GM19395 (cell line): ENCODE measurements at regions not wholly inside any gene's neighbourhood (a gene's known extent, or its start where the extent isn't known, plus 50 kb on each side); places are given as distances from the start of the nearest gene placed in this dataset.
"Not testable (repeated sequence)": the region's sequence is repeated elsewhere in the genome, so short reads cannot be mapped to it uniquely, and the experiment has no call there.

ENCODE experiments used
- ATAC-seq: cut with Tn5 transposase; IDR thresholded peaks from one replicate; pipeline ENCODE4 v1.9.1; 2021; ENCODE audit warnings: mild to moderate bottlenecking, moderate library complexity; ENCODE audit not compliant: unreplicated experiment

DNA sequence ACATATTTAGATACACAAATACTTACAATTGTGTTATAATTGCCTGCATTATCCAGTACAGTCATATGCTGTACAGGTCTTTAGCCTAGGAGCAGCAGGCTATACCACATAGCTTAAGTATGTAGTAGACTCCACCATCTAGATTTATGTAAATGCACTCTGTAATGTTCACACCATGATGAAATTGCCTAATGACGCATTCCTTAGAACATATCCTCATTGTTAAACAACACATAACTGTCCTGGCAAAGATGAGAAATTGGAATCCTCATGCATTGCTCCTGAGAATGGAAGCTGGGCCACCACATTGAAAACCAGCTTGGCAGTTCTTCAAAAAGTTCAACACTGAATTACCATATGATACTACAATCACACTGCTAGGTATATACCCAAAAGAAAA, 1002.8 kb upstream of the CELF2 start:
- no peak for ATAC-seq

DNA sequence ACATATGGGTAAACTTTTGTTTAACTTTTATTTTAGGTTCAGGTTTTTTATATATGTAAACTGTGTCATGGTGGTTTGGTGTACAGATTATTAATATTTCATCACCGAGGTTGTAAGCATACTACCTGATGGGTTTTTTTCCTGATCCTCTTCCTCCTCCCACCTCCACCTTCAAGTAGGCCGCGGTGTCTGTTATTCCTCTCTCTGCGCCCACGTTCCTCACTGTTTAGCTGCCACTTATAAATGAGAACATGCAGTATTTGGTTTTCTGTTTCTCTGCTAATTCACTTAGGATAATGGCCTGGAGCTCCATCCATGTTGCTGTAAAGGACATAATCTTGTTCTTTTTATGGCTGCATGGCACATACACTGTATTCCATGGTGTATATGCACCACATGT, 1000.0 kb upstream of the CELF2 start:
- ATAC-seq, result no peak

DNA sequence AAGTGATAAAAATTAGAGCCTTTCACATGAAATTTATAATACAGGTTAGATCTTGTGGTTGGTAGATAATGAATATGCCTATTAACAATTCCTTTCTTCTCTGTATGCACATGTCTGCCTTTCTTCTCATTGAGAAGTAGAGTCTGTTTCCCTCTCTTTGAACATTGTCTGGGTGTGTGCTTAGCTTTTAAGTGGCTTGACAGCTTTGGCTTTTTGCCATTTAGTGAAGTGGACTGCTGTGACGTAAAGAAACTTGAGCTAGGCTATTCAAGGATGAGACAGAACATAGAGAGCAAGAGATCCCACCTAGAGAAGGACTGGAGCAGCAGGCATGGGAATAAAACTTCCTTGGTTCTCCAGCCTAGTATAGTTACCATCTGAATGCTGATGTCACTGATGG, 996.7 kb upstream of the CELF2 start:
- no peak for ATAC-seq

DNA sequence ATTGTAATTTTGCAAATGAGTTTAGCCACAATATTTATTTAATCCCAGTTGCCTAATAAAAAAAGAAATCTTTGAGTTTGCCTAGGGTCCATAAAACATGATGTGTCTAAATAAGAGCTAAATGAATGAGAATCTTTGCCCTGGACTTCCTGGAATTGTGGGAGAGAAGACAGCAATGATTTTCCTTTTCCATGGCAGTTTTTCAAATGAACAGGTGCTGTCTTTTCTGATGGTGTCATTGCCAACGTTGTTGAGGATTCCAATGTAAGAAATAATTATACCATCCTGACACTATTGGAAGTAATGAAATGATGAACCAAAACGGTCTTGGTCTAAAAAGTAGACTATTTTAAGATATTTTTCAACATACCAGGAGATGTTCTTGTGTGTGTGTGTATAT, 984.7 kb upstream of the CELF2 start:
- ATAC-seq, result no peak

DNA sequence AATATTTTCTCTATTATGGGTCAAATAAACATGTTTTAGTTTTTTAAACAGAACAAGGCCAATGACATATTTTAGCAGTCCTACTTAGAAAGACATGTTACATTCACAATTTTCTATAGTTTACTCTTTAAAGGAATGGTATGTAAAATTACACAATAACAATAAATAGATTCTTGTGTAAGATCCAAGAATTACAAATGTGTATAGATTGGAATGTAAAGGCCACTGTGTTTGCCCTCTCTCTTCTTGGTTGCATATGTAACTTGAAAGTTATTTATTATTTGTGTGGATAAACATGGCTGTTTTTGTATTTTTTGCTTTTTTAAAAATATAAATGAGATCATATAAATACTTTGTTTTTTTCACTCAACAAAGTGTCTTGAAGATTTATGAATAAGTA, 979.3 kb upstream of the CELF2 start:
- ATAC-seq, result no peak

DNA sequence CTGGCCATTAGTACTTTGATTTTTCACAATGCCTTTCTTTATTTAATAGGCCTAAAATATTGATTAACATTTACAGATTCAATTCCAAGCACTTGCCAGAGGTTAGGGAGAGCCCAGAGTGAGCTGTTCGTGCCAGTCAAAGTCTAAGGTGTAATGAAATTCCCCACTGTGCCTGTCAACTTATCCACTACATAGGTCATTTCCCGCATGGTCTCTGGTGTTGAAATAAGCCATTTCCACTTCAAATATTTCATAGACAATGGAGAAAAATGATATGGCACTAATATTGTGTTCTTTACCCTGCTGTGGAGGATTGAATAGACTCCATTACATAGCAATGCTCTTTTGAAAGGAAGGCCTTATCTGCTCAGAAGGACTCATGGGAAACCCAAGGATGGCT, 978.1 kb upstream of the CELF2 start:
- ATAC-seq, result no peak

DNA sequence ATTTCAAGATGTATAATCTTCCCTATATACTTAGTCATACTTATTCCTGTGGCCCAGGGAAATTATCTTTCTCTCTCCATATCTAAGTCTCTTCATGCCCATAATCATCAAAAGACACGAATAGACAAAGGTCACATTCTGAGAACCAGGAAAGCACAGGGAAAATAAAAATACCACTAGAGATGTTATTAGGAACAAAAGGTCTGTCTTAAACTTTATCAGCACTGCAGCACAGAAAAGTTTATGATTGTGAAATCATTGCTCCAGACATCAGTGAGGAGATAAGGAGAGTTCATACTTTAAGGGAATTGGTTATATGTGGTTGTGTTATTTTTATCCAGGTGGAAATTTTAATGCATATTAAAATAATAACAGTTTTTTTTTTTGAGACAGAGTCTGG, 974.6 kb upstream of the CELF2 start:
- no peak for ATAC-seq

DNA sequence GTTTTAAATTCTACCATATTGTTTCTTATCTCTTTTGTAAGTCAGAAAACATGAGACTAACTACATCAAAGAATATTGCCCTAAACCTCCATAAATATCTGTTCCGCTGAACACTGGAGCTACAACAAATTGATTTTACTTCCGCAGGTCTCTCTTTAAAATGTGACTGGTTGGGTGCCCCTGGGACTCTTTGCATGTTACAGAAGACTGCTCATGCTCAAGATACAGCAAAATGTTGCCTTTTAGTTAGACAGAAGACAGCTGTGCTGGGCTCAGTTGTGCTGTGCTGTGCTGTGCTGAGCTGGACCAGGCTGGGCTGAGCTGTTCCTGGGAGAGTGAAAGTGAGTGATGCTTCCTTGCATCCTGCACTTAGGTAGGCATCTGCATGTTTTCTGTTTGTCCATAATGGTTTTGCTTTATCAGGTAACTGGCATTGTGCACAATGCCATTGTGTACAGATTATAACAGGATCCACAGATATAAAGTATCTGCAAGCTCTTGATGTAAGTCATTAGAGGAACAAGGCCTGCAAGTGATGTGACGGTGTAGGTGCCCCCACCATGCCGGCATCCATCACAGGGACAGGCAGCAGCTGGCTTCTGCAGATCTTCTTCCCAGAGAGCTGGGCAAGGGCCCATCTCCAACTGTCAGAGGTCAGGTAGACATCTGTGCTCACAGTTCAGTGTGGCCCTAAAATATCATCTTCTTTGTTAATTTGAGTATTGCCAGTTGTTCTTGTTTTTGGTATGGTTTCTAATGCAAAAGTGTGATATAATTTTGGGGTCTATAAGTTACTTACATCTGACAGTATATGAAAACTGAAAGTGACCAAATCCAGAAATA, 972.5 kb upstream of the CELF2 start:
- no peak for ATAC-seq

DNA sequence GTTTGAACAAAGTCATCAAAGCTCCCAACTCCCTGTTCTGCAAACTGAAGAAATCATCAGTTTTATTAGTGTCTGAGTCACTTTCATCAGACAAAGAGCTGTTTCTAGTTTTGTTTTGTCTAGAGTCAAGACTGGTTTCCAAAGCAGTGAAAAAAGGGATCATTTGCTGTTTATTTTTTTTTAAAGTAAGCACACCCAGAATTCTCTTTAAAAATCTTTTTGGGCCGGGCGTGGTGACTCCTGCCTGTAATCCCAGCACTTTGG, 972.0 kb upstream of the CELF2 start:
- ATAC-seq, result no peak

DNA sequence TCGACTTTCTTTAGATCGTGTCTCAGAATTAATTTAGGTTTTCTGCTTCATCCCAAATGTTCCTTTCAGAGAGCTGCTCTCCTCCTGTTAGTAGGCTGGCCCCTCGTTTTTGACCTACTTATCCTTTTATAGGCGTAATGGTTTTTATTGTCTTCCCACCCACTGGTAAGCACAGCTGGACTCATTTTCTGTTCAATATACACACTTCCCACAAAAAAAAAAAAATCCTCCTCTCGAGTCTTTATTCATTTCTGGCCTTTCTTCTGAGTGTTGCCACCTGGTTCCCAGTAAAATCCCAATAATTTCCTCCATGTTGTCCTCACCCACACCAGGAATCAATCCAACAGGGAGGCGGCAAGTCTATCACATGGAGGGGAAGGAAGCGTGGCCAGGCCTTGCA, 970.2 kb upstream of the CELF2 start:
- no peak for ATAC-seq

DNA sequence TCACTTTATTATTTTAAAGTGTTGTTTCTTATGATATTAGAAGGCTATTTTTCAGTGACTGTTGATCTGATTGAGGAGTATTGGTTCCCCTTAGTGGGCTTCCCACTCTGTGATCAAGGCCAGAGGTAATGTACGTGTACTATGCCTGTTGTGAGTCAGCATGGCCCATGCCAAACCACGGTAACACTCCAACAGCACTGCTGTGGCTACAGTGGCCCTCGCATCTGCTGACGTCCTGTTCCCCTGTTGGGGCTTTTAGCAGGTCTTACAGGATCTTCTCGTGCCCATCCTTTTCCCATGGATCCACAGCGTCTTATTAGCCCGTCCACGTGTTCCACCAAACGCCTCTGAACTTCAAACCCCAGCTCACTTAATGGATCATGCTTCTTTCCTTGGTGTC, 964.6 kb upstream of the CELF2 start:
- ATAC-seq, result no peak

DNA sequence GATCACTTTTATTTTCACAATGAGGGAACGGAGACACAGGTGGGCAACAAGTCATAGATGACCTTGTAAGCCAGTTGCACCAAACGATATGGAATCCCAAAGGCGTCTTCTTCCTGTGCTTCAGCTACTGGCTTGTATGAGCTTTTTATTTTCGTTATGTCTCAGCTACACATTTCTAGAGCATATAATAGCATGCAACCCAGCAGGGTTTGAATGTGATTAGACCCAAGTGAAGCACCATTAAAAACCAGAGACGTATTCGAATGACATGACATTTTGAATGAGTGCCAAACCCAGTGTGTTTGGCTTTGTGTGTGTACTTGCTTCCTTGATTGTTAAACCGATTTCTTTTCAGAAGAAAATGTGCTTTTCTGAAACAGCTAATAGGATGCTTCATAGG, 963.2 kb upstream of the CELF2 start:
- no peak for ATAC-seq

DNA sequence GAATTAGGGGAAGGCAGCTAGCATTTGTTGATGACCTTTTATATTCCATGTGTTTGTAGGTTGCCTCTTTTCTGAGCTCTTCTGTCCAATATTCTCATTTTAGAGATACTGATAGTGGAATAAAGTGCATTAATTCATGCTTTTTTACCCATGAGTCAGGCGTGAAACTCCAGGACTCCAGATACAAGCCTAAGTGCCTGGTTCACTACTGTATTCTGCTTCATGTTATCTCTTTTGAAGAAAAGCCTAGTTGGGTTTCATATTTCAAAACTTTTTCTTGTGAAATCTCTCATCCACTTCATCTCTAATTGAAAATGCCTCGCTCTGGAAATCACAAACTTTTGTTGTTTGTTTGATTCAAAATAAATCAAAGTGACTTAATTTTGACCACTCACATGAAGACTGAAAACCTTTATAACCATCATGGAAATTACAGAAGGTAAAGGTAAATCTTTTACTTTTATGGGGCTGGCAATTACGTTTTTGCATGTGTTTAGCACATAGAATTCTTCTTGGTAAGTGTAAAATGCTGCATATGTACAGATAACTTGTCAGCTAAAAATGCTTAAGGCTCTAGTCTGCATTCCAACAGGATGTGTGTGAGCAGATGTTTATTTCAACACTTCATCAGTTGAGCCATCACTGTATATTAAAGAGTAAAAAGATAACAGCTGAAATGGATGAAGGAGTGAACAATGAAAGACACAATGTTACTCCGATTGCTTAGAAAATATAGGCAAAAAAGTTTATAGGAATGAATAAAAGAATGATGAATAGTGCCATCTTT, 961.8 kb upstream of the CELF2 start:
- ATAC-seq, result no peak

DNA sequence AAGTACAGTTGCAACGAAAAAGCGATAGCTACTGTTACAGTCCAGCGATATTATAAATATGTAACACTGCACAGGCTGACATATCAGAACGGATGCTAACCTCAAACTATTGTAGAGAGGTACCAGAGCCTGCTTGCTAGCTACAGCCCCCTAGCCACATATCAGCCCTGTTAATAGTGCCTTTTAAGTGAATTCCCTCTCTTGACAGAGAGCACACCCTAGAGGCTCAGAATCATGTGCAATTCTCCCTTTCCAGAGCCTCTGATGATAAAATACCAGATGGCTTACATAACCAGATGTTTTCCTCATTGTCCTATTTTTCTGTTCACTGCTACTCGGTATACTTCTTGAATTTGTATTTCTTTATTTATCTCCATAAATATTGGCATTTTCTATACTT, 960.7 kb upstream of the CELF2 start:
- ATAC-seq, result no peak

DNA sequence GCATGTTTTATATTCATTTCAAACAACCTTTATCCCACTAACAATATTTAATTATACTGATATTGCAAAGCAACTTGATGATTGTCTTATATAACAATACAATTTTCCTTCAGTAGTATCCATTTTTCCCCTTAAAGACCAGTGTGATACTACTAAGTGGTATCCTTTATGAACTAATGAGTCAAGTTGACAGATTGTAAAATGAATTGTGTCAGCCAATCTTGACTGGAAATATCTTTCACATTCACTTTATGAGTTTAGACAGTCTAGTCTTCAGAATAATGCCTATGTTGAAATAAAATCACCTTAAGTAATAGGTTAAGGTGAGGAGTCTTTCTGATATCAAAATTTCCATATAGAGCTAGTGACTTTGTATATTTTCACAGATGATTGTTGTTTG, 950.0 kb upstream of the CELF2 start:
- ATAC-seq, result no peak

DNA sequence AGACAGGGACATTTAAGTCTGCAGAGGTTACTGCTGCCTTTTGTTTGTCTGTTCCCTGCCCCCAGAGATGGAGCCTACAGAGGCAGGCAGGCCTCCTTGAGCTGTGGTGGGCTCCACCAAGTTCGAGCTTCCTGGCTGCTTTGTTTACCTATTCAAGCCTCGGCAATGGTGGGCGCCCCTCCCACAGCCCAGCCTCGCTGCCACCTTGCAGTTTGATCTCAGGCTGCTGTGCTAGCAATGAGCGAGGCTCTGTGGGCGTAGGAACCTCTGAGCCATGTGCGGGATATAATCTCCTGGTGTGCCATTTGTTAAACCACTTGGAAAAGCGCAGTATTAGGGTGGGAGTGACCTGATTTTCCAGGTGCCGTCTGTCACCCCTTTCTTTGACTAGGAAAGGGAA, 942.8 kb upstream of the CELF2 start:
- ATAC-seq, result not testable (repeated sequence)

DNA sequence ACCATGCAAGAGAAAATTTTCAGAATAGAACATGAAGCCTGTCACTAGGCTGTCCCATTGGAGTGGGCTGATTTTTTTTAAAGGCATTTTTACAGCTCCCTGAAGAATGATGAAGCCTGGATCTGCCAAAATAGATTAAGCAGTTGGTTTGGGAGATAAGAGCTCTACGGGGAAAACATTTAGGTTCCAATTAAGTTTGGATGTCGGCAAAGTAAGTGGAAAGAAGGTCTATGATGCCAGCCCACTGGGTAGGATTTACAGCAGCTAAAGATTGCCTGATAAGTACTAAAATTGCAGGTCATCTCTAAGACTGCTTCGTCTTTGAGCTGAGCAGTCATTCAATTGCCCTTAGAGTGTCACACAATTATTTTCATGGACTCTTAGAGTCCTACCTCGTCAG, 939.2 kb upstream of the CELF2 start:
- ATAC-seq, result no peak

DNA sequence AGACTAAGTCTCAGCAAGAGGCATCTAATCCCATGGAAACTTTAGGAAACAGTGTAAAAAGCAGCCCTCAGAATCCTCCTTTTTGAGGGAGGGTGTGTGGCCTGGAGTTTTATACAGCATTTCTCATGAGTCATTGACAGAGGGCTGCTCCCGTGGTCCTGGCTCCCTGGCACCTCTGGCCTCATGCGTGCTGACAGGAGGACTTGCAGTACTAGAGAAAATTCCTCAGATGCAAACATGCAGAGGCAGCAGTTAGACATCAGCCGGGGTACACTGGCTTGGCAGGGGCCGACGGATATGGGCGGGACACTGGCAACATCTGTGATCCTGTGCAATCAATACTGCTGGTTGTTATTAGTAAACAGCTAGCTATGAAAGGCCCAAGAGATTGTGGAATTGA, 925.1 kb upstream of the CELF2 start:
- ATAC-seq, result no peak

DNA sequence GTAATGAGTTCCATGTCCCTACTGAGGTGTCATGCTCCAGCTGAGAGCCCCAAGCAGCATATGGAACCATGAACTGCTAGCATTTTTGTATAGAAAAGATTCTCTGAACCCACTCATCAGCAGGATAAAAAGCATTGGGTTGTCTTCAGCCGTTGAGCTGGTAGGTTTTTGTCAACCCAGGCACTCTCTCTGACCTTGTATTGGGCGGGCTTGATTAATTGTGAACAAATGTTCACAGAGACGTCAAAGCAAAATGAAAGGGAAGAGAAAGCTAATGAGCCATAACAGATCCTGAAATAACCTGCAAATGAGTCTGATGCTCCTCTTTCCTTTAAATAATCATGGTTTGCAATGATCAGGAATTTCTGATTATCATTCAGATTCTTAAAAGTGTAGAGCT, 924.7 kb upstream of the CELF2 start:
- no peak for ATAC-seq

DNA sequence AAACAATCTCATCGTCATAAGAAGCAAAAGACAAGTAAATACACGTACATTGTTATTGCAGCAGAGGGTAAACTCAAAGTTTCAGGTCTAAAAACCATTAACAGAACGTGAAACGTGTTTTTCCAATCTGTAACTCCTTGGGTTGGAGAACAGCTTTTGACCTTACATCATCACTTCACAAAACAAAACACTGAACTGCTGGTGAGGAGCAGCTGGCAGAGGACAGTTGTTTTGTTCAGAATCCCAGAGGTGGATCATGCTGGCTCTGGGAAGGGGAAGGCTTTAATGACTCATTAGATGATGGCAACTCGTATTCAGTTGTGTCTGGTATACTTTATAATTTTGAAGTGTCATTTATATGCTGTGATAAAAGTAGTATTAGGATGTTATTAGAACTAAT, 923.0 kb upstream of the CELF2 start:
- ATAC-seq, result no peak

DNA sequence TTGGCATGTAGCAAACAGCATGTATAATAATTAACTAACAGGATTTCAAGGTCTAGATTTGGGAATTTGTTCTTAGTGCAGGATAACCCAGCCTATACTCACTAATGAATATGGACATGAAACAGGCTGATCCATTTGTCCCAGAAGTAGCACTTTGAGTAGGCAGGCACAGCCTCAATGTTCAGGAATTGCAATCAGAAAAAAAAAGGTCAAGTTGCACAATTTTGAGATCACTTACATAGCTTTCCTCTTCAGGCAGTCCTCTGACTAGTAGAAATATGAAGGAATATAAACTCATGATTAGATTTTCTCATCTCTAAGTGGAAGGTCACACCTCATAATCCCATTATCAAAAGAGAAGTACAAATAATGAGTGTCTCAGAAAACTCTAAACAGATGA, 921.4 kb upstream of the CELF2 start:
- no peak for ATAC-seq

DNA sequence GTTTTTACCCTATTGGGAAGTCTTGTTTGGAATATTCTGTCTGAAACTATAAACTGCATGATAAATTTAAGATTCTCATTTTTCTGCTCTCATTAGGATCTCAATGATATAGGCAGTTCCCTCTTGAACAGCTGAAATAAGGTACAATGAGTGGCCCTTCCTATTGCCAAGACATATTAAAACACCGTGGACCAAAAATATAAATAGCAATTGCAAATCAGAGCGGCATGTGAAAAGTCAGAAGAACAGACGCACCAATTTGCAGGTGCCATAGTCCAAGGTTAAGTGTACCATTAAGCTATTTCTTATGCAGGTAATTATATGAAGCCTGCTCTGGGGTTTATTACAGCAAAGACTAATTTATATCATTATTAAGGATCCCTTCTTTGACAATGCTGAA, 920.8 kb upstream of the CELF2 start:
- no peak for ATAC-seq

DNA sequence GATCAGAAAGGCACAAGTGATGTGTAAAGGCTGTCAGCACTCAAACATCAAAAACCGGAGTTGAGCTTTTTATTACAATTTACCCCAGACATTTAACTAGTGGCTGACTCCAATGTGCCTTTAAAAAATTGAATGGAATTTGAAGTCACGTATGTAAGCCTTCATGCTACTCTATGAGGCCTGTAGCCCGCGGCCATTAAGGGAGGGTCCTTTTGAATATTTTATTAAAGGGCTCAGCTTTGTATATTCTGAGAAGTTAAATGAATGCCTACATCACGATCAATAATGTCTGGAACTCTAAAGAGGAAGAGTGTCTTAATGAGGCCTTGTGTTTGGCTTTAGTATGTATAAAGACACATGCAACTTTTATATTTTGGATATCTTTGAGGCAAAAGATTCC, 916.6 kb upstream of the CELF2 start:
- no peak for ATAC-seq
